Lower leg skin (tissue), 3 donors: ENCODE measurements at regions not wholly inside any gene's neighbourhood (a gene's known extent, or its start where the extent isn't known, plus 50 kb on each side); places are given as distances from the start of the nearest gene placed in this dataset.
"Not testable (repeated sequence)": the region's sequence is repeated elsewhere in the genome, so short reads cannot be mapped to it uniquely, and the experiment has no call there.

Experiments
- CTCF ChIP-seq, 3 donors: fragments of 450-650 bp; IDR thresholded peaks; one replicate each; pipeline ENCODE4 v1.5.1; 2016; ENCODE audit warnings: antibody characterized with exemption in 3 of 3, mild to moderate bottlenecking in 3 of 3, moderate library complexity in 2 of 3
- POLR2A ChIP-seq, 2 donors: fragments of 450-650 bp; IDR thresholded peaks; one replicate each; pipeline ENCODE4 v1.6.1; 2016 to 2017; ENCODE audit warnings: antibody characterized with exemption in 2 of 2, mild to moderate bottlenecking in 1 of 2, moderate library complexity in 1 of 2

- not testable (repeated sequence) for TF ChIP-seq CTCF, POLR2A (IDR thresholded peaks at IDR 0.05)
Measured at GRCh38 chr6:61142261-61142660, 1143.8 kb downstream of the KHDRBS2 start.
